Activated naive CD4-positive, alpha-beta T cell treated with Interleukin-2 at 50 U/mL for 16 hours (primary cell): ENCODE measurements at regions not wholly inside any gene's neighbourhood (a gene's known extent, or its start where the extent isn't known, plus 50 kb on each side); places are given as distances from the start of the nearest gene placed in this dataset.
"Not testable (repeated sequence)": the region's sequence is repeated elsewhere in the genome, so short reads cannot be mapped to it uniquely, and the experiment has no call there.

Experiments
- DNase-seq: peaks from one replicate; pipeline ENCODE4 v3.0.0-alpha.2; 2020

DNA sequence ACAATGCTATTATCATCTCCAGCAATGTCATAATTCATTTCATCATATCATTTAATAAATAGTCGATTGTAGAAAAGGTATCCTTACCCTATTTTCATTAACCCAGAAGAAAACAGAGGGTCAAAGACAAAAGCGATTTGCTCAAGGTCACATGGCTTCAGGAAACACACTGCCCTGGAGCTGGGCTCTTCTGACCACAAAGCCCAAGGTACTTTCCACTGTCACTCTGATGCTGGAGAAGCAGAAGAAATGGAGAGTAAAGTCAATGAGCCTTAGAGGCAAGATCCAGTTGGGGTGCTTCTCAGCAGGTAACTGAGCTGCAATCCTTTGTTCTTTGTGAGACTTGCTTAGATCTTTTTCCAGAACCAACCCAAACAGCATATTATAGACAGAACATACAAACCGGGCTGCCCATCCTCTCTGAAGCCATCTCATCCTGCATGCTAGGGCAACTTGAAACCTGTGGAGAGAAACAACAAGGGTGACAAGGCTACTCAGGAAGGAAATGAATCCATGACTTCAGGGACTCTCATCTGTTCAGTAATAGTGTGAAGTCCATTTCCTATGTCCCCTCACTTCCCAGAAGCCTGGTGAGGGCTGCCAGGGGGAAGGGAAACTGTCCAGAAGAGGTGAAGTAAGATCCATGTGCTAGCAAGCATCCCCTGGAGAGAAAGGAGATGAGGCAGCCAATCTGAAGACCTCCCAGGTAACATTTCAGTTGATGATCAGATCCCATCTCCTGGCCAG, 148.6 kb upstream of the SVIL start:
- DNase-seq, result no peak

DNA sequence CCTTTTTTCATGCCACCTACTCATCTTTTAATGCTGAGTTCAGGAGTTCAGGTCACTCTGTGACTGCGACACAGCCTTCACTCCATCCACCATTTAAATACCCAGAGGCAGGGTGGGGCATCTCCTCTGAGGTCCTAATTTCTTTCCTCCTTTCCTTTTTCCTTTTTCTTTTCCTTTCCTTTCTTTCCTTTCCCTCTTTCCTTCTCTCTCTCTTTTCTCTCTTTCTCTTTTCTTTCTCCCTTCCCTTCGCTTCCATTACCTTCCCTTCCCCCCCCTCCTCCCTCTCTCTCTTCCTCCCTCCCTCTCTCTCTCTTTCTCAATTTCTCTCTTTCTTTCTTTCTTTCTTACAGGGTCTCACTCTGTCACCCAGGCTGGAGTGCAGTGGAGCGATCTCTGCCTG, 145.9 kb upstream of the SVIL start:
- DNase-seq, result no peak

DNA sequence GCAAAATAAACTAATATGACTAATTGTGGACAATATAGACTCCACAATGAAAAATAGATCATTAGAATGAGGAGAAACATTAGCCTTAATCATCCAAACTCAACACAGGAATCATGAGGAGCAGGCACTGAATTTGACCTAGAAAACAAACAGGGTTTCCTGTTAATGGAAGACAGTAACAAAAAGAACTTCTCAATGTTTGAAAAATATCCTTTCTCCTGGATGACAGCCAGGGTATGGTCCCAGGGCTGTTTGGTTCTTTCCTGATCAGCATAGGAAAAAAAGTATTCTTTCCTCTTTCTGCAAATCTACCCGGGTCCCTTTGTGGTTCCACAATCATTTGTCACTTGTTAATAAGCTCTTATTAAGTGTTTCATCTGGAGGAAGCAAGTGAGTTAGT, 145.3 kb upstream of the SVIL start:
- no peak for DNase-seq

DNA sequence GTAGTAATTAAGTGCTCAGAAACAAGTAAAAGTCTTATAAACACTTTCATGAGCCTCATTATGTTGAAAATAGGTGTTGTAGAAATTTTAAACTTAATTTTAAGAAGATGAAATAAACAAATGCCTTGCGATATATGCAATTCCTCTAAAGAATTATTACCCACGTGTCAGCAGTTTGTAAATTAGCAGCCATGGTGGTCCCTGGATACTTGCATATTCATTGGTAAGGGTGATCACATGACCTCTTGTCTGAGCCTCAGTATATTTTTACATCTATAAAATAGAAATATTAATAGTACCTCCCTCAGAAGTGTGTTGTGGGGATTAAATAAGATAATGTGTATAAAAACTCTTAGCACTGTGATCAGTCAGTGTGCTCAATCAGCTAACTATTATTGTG, 141.5 kb upstream of the SVIL start:
- no peak for DNase-seq

DNA sequence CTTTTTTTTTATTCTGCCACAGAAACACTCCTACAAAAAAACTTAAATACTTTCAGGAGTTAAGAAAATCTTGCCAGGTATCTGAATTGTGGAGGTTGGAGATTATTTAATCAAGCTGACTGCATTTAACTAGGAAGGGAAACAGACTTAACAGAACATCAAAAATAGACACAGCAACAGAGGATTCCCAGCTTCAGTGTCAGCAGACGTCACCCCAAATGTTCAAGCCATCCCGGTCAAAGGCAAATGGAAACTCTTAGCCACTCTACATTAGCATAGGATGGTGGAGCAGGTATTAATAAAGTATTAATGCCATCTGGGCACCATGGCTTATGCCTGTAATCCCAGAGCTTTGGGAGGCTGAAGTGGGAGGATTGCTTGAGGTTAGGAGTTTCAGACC, 139.7 kb upstream of the SVIL start:
- DNase-seq, result no peak

DNA sequence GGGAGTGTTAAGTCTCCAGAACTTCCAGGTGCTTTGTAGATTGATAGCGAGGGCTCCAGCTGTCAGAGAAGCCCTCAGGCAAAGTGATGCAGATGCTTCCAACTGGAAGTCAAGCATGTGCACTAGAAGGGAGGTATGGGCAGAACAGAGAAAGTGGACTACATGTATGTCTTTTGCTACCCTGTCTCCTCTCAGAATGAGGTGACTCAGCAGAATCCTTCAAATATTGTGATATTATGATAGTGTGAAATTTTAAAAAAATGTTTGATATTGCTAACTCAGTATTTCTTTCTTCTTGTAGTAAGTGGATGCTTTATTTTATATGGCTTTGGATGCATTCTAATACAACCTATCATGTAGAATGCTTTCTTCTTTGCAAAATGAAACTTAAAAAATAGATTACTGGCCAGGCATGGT, 138.9 kb upstream of the SVIL start:
- DNase-seq, result no peak

DNA sequence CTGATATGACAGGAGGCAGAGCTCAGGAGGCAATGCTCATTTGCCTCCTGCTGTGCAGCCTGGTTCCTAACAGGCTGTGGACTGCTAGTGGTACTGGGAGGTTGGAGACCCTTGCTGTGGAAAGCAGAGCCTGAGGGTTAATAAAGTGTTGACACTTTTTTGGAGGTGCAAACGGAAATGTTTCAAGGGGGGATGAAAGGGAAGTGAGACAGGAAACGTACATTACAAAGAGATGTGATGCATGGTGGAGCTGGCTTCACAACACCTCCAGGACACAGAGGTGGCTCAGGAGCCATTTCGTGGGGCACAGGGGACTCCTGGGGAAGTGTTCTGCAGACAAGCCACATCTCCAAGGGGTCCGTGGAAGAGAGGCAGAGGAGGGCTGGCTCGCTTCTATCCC, 137.6 kb upstream of the SVIL start:
- DNase-seq, result no peak

DNA sequence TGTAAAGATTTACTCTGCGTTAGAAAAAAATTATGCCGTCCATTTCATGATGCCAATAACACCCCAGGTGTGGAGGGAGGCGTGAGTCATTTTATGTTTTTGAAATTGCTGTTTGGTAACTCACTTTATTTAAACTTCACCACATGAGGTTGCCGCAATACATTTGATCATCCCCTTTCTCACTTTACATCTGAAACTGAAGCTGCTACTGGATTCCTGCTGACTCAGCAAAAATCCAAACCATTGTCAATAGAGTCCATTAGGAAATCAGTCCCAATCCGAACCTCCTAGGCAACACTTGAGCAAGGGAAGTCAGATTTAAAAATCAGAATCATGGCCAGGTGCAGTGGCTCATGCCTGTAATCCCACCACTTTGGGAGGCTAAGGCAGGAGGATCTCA, 136.6 kb upstream of the SVIL start:
- no peak for DNase-seq

DNA sequence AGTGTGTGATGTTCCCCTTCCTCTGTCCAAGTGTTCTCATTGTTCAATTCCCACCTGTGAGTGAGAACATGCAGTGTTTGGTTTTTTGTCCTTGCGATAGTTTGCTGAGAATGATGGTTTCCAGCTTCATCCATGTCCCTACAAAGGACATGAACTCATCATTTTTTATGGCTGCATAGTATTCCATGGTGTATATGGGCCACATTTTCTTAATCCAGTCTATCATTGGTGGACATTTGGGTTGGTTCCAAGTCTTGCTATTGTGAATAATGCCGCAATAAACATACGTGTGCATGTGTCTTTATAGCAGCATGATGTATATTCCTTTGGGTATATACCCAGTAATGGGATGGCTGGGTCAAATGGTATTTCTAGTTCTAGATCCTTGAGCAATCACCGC, 134.5 kb upstream of the SVIL start:
- not testable (repeated sequence) for DNase-seq

DNA sequence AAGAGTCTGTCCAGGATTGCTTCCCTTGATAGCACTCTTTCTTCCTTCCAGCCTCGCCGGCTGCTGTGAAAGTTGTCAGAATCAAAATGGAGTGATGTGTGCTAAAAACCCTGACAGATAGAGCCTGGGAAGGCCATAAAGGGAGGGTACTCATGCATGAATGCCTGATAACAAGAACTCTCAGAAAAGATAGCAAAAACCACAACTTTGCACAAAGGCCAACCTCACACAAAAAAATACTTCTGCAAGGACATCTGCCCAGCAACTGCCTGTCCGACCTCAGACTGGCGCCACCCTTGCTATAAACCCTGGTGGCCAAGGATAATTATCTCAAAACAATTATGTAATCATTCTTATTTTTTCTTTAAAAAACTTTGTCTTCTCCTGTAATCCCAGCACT, 133.2 kb upstream of the SVIL start:
- DNase-seq, result no peak

DNA sequence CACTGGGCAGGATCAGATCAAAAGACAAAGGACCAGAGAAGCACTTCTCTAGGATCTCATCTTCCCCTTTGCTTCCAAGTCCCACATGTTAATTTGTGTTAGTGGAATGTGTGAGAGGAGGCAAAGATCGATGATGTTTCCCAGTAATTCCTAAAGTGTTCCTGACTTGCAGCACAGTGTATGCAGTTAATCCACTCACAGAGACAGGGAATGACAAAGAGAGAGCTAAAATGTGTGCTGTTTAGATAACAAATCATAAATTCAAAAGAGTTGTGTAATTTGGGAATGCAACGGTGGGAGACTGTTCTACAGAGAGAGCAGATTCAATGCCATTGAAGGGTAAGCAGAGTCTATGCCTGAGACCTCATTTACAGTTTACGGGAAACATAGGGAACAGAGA, 132.0 kb upstream of the SVIL start:
- DNase-seq, result no peak

DNA sequence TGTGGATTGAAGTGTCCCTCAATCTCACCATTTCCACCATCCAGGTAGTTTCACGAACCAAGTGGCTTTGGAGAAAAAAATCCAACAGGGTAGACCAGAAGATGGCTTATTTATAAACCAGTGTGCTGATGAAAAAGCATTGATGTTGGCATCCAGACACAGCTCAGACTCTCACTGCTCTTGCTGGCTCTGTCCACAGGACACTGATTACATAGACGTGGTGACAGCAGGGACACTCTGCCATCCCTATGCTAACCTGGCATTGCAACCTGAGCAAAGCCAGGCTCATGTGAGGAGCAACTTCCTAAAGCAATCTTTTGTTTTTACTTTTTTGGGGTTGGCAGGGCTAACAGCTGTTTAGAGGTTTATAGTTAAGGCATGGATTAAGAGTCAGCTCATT, 130.6 kb upstream of the SVIL start:
- no peak for DNase-seq

DNA sequence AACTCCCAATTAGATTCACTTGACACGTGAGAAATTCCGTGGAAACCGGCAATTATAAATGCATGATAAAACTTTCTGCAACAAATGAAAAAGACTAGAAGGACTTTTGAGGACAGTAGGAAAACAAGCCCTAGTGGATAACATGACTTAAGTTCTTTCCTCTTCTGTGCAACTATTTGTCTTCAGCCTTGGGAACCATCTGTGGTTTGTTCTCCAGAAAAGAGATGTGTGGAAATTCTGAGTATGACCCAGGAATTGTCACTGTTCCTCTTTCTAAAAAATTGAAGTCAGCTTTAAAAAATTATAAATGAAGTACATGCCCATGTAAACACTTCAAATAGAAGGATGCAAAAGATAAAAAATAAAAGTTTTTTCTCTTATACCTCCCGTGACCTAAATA, 128.6 kb upstream of the SVIL start:
- no peak for DNase-seq

DNA sequence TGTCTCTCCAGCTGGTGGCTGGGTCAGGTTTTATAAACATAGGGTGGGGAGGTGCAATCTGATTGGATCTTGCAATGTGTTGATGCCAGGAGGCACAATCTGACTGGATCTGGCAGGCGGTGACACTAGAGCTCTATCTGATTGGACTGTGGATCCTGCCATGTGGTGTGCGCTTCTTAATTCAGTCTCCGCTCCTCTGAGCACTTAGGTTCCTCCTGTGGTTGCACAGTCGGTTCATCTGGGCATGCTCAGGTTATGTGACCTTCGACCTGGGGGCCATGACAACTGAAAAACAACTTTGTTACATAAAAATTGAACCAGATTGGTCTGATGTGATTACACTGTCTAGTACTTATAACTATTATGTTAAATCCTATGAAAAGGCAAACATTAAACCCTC, 127.1 kb upstream of the SVIL start:
- DNase-seq, result no peak

DNA sequence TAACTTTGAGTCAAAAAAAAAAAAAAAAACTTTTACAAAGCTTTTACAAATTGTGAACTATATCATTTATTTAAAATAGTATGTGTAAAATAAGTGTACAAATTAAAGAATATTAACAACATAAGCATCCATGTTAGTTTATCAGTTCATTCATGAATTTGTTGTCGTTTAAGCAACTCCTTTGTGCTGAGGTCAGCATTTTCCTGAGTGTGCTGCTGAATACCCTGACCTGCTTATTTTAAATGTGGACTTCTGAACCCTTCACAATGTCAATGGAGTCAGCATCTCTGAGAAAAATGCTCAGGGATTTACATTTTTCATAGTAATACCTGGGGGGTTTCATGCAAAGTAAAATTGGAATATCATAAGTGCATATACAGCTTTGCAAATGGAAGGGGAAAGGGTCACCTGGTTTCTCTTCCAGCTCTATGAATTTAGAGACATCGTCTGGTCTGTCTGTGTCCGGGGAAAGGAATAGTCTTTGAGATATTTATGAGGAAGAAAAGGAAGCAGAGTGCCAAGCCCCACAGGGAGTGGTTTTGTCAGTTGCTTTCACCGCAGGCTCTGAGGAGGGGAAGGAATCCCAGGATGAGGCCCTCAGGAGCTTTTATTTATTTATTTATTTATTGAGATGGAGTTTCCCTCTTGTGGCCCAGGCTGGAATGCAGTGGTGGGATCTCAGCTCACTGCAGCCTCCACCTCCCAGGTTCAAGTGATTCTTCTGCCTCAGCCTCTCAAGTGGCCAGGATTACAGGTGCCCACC, 125.5 kb upstream of the SVIL start:
- no peak for DNase-seq

DNA sequence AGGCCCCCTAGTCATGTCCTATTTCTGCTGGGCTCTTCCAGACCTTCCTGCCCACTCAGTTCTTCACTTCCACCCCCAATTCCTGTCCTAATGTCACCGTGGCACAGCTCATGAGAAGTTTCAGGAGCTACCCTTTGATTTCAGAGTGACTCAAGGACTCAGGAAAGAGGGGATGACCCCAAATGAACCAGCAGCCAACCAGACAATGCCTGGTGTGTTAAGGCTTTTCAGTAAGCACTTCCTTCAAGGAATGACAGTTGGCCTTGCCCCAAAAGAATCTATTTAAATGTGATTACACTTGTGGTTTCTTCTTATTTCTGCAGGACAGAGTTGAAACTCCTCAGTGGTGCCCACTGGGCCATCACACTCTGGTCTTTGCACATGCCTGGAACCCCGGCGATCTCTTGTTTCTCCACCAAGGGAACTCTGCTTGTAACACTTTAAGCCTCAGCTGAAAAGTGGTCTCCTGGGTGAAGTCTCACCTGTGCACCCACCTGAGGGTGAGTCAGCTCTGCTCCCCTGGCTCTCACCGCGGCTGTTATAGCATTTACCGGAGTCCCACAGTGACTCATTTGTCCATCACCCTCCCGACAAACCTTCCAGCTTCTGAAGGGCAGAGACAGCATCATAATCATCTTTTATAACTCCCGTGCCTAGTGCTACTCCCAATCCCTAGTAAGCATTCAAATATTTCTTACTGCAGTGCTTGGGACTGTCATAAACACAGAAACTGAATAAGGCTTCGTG, 123.0 kb upstream of the SVIL start:
- DNase-seq, result no peak

DNA sequence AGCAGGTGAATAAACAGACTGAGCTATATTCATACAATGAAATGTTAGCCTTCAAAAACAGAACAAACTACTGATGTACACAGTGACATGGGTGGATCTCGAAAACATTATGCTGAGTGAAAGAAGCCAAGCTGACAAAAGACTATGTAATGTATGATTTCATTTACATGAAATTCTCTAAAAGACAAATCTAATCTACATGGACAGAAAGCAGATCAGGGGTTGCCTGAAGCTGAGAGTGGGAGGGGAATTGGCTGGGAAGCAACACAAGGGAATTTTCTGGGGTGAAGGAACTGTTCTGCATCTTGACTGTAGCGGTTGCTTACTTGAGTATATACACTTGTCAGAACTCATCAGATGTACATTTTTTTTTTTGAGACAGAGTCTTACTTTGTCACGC, 121.7 kb upstream of the SVIL start:
- no peak for DNase-seq

DNA sequence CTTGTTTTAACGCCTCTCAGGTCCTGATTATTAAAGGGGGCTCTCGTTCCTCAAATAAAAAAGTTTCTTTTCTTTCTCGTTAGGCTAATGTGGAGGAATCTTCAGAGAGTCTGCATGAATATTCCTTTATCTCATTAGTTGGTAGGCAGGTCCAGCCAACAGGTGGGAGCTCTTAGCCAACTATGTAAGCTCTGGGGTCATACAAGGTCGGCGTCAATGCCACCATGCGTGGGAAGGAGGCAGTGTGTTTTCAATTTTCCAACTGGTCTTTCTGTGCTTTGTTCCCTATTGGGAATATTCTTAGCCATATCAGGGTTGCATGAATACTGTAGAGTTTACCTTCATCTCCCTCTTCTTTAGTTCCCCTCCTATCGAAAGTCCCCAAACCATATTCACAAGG, 118.5 kb upstream of the SVIL start:
- DNase-seq, result no peak

DNA sequence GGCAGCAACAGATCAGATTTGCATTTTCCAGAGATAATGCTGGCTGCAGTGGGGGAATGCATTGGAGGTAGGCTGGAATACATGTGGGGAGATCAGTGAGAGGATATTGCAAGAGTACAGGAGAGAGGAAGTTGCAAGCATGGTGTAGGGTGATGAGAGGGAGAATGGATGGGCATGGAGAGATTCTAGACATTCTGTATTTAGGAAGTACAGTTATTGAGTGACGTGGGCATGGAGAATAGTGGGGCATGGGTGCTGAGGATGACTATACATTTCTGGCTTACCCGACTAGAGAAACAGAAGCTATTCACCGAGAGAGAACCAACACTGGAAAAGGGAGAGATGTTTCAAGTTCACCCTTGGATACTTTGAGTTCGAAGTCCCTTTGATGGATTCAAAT, 116.9 kb upstream of the SVIL start:
- DNase-seq, result no peak

DNA sequence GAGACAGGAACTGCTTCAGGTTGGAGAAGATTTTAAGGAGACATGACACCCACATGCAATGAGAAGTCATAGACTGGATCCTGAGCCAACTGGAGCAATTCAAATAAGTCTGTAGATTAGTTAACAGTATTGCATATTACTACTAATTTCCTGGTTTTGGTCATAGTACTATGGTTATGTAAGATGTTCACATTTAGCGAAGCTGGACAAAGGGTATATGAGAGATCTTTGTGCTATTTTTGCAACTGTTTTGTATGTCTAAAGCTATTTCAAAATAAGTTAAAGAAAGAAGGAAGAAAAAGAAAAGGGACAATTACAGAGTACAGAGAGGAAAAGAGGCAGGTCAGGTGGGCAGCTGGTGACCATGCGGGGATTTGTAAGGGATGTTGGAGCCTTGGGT, 116.5 kb upstream of the SVIL start:
- DNase-seq, result no peak

DNA sequence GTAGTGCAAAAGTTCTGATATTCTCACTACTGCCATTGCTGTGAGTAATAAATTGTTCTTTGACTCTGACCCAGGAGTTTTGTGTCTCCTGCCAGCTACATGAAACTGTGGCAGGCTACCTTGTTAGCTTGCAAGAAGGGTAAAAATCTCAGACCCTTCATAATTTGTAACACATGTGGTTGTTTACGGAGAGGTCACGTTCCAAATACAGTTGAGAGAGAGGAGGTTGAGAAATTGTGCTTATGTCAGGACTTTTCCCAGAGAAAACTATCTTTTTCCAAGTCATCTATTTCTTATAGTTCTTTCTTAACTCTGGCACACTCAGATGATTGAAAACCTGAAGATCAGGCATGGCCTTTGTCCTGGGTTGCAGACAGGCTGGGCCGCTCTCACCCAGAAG, 114.4 kb upstream of the SVIL start:
- no peak for DNase-seq

DNA sequence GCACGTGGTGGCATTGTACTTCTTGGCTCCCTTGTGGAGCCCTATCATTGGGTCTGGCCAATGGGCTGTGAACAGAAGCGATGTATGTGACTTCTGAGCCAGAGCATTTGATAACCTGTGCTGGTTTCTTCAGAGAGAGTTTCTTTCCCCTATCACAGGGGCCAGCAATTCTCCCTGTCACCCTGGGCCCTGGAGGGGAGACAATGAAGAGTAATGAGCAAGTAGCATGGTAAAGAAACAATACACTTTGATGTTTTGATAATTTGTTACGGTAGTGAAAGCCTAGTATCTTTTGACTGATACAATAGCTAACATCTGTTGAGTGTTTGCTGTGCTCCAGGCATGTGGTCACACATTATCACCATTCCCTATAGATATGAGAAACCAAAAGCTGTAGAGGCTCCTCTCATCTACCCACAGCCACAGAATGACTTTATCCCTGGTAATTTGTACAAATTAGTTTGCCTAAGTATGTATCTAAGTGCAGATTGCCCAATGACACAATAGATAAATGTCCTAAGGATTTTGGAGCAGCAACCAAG, 113.4 kb upstream of the SVIL start:
- DNase-seq, result no peak

DNA sequence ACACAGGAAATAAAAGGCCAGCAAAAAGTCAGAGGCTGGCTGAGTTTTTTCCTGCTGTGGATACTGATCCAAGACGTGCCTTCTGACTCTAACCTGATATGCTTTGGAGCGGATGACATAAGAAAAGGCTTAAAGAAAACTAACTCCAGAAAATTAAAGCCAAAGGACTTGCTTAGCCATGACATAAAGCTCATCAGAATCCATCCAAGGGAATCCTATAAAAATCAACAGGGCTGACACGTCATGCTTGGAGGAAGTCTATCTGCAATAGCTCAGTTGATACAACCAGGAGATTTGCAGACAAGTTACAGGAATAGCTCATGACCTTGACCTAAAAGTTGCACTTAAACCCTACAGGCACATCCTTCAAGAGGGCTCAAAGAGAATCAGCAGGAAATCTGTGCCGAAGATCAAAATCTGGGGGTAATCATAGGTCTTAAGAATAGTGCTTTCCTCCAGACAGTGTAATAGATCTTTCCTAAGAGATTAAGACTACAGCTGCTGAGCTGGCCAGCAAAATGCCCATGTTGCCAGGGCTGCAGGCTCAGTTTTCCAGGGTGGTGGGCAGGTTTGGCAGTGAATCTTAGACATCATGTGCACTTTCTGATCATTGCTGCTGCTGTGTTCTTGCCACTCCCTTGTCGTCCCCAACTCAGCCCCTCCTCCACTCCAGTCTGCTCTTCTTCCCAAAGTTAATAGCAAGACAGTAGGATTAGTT, 111.5 kb upstream of the SVIL start:
- no peak for DNase-seq
